Naive thymus-derived CD4-positive, alpha-beta T cell (primary cell): ENCODE measurements at regions not wholly inside any gene's neighbourhood (a gene's known extent, or its start where the extent isn't known, plus 50 kb on each side); places are given as distances from the start of the nearest gene placed in this dataset.
"Not testable (repeated sequence)": the region's sequence is repeated elsewhere in the genome, so short reads cannot be mapped to it uniquely, and the experiment has no call there.

ENCODE experiments used
- ATAC-seq: fragments of 150-1000 bp; cut with Tn5 transposase; 2 replicates; pipeline ENCODE4 v1.10.0; 2021; ENCODE audit warnings: mild to moderate bottlenecking, moderate library complexity
- CTCF ChIA-PET: fragments of 350-600 bp; sonication (Branson Sonifier 250); formaldehyde crosslinking; loops from one replicate; lab custom pipeline; 2021; ENCODE audit warnings: antibody characterized with exemption; lab: Charles Lee
- POLR2A ChIA-PET: fragments of 350-600 bp; sonication (Branson Sonifier 250); formaldehyde crosslinking; loops from one replicate; lab custom pipeline; 2021; ENCODE audit warnings: antibody characterized with exemption, inconsistent platforms; lab: Charles Lee
- DNase-seq, 9 donors: peaks; one replicate each; pipeline versions ENCODE4 v3.0.0 to v3.0.0-alpha.2; 2020 to 2022; ENCODE audit warnings: mixed read lengths in 1 of 9
- H3K27ac ChIP-seq: one replicate; pipeline ENCODE4 v1.7.0; 2013; ENCODE audit warnings: mild to moderate bottlenecking, low read depth, low read length, moderate library complexity
- H3K27me3 ChIP-seq, 2 donors: one replicate each; pipeline ENCODE4 v1.7.0; 2013; ENCODE audit warnings: low read length in 2 of 2, mild to moderate bottlenecking in 2 of 2, moderate library complexity in 2 of 2; ENCODE audit not compliant: control insufficient read depth in 2 of 2, insufficient read depth in 2 of 2
- H3K36me3 ChIP-seq, 3 experiments: 1 replicate in 2 of 3; 2 replicates in 1 of 3; pipeline ENCODE4 v1.7.0; 2013; ENCODE audit warnings: low read length in 3 of 3, mild to moderate bottlenecking in 3 of 3, moderate library complexity in 1 of 3; ENCODE audit not compliant: insufficient read depth in 3 of 3, control insufficient read depth in 2 of 3
- H3K4me1 ChIP-seq, 2 donors: one replicate each; pipeline ENCODE4 v1.7.0; 2013; ENCODE audit warnings: low read length in 2 of 2, mild to moderate bottlenecking in 2 of 2, moderate library complexity in 1 of 2; ENCODE audit not compliant: control insufficient read depth in 2 of 2, insufficient read depth in 2 of 2
- H3K4me3 ChIP-seq: 2 replicates; pipeline ENCODE4 v1.7.0; 2013; ENCODE audit warnings: mild to moderate bottlenecking, low read length
- H3K9me3 ChIP-seq, 3 experiments: 1 replicate in 2 of 3; 2 replicates in 1 of 3; pipeline ENCODE4 v1.7.0; 2013; ENCODE audit warnings: low read length in 3 of 3; ENCODE audit not compliant: control insufficient read depth in 2 of 3
- H3K27ac Mint-ChIP-seq, 9 donors: one replicate each; pipeline ENCODE4 v1.8.0; 2020 to 2022; ENCODE audit warnings: mixed read lengths in 9 of 9, mild to moderate bottlenecking in 8 of 9, moderate library complexity in 5 of 9, inconsistent platforms in 2 of 9
- H3K27me3 Mint-ChIP-seq, 5 donors: one replicate each; pipeline ENCODE4 v1.8.0; 2021 to 2022; ENCODE audit warnings: mixed read lengths in 5 of 5, mild to moderate bottlenecking in 1 of 5
- H3K36me3 Mint-ChIP-seq, 5 donors: one replicate each; pipeline ENCODE4 v1.8.0; 2020 to 2022; ENCODE audit warnings: mixed read lengths in 5 of 5, mild to moderate bottlenecking in 3 of 5, inconsistent platforms in 1 of 5
- H3K4me1 Mint-ChIP-seq, 7 donors: one replicate each; pipeline ENCODE4 v1.8.0; 2020 to 2022; ENCODE audit warnings: mixed read lengths in 7 of 7, mild to moderate bottlenecking in 3 of 7, inconsistent platforms in 1 of 7
- H3K4me3 Mint-ChIP-seq, 10 donors: one replicate each; pipeline ENCODE4 v1.8.0; 2020 to 2022; ENCODE audit warnings: mild to moderate bottlenecking in 10 of 10, mixed read lengths in 10 of 10, moderate library complexity in 6 of 10, inconsistent platforms in 2 of 10
- H3K9me3 Mint-ChIP-seq, 11 donors: one replicate each; pipeline ENCODE4 v1.8.0; 2020 to 2022; ENCODE audit warnings: mixed read lengths in 11 of 11, mild to moderate bottlenecking in 4 of 11, inconsistent platforms in 1 of 11, moderate library complexity in 1 of 11
- intact Hi-C, 2 donors: fragments of 100-400 bp; cut with micrococcal nuclease; formaldehyde crosslinking; loops; one replicate each; pipeline ENCODE4 v1.15.1; 2023

DNA sequence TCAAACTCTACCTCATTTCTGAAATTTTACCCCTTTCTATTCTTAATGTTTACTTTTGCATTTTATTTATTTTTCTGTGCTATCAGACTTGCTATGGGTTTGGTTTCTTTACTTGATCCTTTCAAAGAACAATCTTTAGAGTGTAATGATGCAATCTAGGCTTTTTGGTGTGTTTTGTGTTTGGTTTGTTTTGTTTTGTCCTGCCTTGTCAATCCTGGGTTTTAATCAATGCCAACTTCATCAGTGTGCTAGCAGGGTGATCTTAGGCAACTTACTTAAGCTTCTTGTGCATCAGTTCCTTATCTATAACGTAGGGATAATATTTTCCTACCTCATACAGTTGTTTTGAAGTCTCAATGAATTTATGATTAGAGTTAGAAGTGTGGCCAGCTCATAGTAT, 350.4 kb downstream of the NR4A2 start:
- H3K27me3 ChIP-seq: no peaks in the 10 kb centered on the region
- no peaks in the 10 kb centered on the region for H3K4me1 ChIP-seq
- Mint-ChIP-seq H3K4me3 (no peak overlapping the region), H3K27me3 (peaks cover 0 to 6% (median 0%) of the 10 kb centered on the region in 5 donors), H3K36me3 (no peaks in the 10 kb centered on the region), H3K27ac (no peak overlapping the region), H3K4me1 (peaks cover 0 to 2% (median 0%) of the 10 kb centered on the region in 7 donors), H3K9me3 (no peaks in the 10 kb centered on the region)
- ChIA-PET POLR2A (no interaction called here), CTCF (no interaction called here)
- ATAC-seq (no peak), DNase-seq (no peak)
- intact Hi-C loops: no loop called here
- no peaks in the 10 kb centered on the region for H3K36me3 ChIP-seq
- H3K27ac ChIP-seq: no peak overlapping the region
- H3K9me3 ChIP-seq: no peaks in the 10 kb centered on the region
- no peak overlapping the region for H3K4me3 ChIP-seq

GRCh38 chr2:155980941-155981560, 351.5 kb downstream of the NR4A2 start:
- peaks cover 0 to 6% (median 0%) of the 10 kb centered on the region in 5 donors for H3K27me3 Mint-ChIP-seq
- H3K4me1 Mint-ChIP-seq: peaks cover 0 to 2% (median 0%) of the 10 kb centered on the region in 7 donors
- no peaks in the 10 kb centered on the region for H3K36me3 Mint-ChIP-seq
- CTCF ChIA-PET: no interaction called here
- Histone ChIP-seq H3K4me1 (no peaks in the 10 kb centered on the region), H3K27ac (no peak overlapping the region), H3K27me3 (no peaks in the 10 kb centered on the region), H3K36me3 (no peaks in the 10 kb centered on the region), H3K9me3 (no peaks in the 10 kb centered on the region), H3K4me3 (no peak overlapping the region)
- H3K4me3 Mint-ChIP-seq: no peak overlapping the region
- DNase-seq (no peak), ATAC-seq (no peak)
- intact Hi-C loops: no loop called here
- POLR2A ChIA-PET: no interaction called here
- H3K27ac Mint-ChIP-seq: no peak overlapping the region
- H3K9me3 Mint-ChIP-seq: no peaks in the 10 kb centered on the region

GRCh38 chr2:155975734-155976133, 356.8 kb downstream of the NR4A2 start:
- ChIA-PET CTCF (no interaction called here), POLR2A (no interaction called here)
- Histone ChIP-seq H3K36me3 (no peaks in the 10 kb centered on the region), H3K4me3 (no peak overlapping the region), H3K27me3 (no peaks in the 10 kb centered on the region), H3K4me1 (no peaks in the 10 kb centered on the region), H3K9me3 (no peaks in the 10 kb centered on the region), H3K27ac (no peak overlapping the region)
- peaks cover 0 to 3% (median 0%) of the 10 kb centered on the region in 11 donors for H3K9me3 Mint-ChIP-seq
- peaks cover 0 to 5% (median 0%) of the 10 kb centered on the region in 5 donors for H3K27me3 Mint-ChIP-seq
- no peak overlapping the region for H3K27ac Mint-ChIP-seq
- no peaks in the 10 kb centered on the region for H3K36me3 Mint-ChIP-seq
- intact Hi-C loops: no loop called here
- DNase-seq (no peak), ATAC-seq (no peak)
- H3K4me3 Mint-ChIP-seq: no peak overlapping the region
- no peaks in the 10 kb centered on the region for H3K4me1 Mint-ChIP-seq

DNA sequence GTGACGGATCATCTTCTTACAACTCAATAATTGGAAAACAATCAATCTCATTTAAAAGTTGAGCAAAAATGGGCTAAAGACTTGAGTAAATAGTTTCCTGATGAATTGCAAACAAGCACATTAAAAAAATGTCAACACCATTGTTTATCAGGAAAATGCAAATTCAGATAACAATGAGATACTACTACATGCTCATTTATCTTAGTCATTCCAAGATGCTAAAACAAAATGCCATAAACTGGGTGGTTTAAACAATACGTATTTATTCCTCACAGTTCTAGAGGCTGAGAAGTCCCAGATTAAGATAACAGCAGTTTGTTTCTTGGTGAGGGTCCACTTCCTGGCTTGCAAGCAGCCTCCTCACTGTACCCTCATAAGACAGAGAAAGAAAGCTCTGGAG, 359.6 kb downstream of the NR4A2 start:
- POLR2A ChIA-PET: no interaction called here
- intact Hi-C loops: no loop called here
- no peak for ATAC-seq
- no peak overlapping the region for H3K27ac ChIP-seq
- no peaks in the 10 kb centered on the region for H3K27me3 ChIP-seq
- no peaks in the 10 kb centered on the region for H3K4me1 ChIP-seq
- H3K4me3 Mint-ChIP-seq: no peak overlapping the region
- no peak for DNase-seq
- no peaks in the 10 kb centered on the region for H3K36me3 Mint-ChIP-seq
- no peaks in the 10 kb centered on the region for H3K36me3 ChIP-seq
- H3K9me3 ChIP-seq: no peaks in the 10 kb centered on the region
- H3K4me3 ChIP-seq: no peak overlapping the region
- peaks cover 0 to 4% (median 0%) of the 10 kb centered on the region in 5 donors for H3K27me3 Mint-ChIP-seq
- H3K27ac Mint-ChIP-seq: no peak overlapping the region
- H3K4me1 Mint-ChIP-seq: no peaks in the 10 kb centered on the region
- CTCF ChIA-PET: no interaction called here
- peaks cover 0 to 3% (median 0%) of the 10 kb centered on the region in 11 donors for H3K9me3 Mint-ChIP-seq

GRCh38 chr2:155966064-155966471, 366.5 kb downstream of the NR4A2 start:
- H3K9me3 Mint-ChIP-seq, intact Hi-C loops, H3K27me3 ChIP-seq, POLR2A ChIA-PET, H3K27ac Mint-ChIP-seq, H3K27ac ChIP-seq, H3K27me3 Mint-ChIP-seq, H3K36me3 Mint-ChIP-seq, H3K4me1 ChIP-seq, H3K4me3 ChIP-seq, H3K4me1 Mint-ChIP-seq, H3K4me3 Mint-ChIP-seq, H3K36me3 ChIP-seq, DNase-seq, CTCF ChIA-PET, ATAC-seq, H3K9me3 ChIP-seq: not testable (repeated sequence)

DNA sequence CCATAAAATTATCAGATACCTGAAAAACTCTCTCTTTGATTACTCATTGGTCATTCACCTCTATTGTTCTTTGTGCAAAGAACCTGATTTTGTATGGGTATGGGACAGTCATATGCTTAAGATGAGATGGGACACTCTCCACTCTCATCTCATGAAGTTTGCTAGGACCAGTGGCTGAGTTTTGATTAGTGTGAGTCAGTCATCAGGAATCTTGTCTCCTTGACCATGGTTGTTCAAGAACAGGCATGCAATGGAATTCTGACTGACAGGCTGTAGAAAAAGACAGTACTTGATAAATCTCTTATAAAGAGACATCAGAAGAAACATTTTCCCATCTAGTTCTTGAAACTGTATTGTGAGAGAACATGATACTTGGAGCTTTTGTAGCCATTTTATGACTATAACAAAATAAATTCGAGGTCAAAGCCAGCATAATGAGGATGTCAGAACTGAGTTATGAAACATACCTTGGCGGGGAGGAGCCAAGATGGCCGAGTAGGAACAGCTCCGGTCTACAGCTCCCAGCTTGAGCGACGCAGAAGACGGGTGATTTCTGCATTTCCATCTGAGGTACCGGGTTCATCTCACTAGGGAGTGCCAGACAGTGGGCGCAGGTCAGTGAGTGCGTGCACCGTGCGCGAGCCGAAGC, 367.0 kb downstream of the NR4A2 start:
- ChIA-PET POLR2A (no interaction called here), CTCF (no interaction called here)
- intact Hi-C loops: no loop called here

GRCh38 chr2:155961641-155962040, 370.9 kb downstream of the NR4A2 start:
- Histone ChIP-seq H3K36me3 (no peaks in the 10 kb centered on the region), H3K27ac (no peak overlapping the region), H3K27me3 (no peaks in the 10 kb centered on the region), H3K4me3 (no peak overlapping the region), H3K9me3 (no peaks in the 10 kb centered on the region), H3K4me1 (no peaks in the 10 kb centered on the region)
- Mint-ChIP-seq H3K27me3 (peaks cover 0 to 4% (median 0%) of the 10 kb centered on the region in 5 donors), H3K4me1 (no peaks in the 10 kb centered on the region), H3K36me3 (no peaks in the 10 kb centered on the region), H3K9me3 (no peaks in the 10 kb centered on the region), H3K27ac (no peak overlapping the region), H3K4me3 (no peak overlapping the region)
- intact Hi-C loops: no loop called here
- DNase-seq: no peak
- POLR2A ChIA-PET: no interaction called here
- ATAC-seq: no peak
- CTCF ChIA-PET: no interaction called here

More for the DNA sequence above, 367.0 kb downstream of the NR4A2 start:
- H3K9me3 ChIP-seq: no peaks in the 10 kb centered on the region
- Mint-ChIP-seq H3K4me3 (no peak overlapping the region), H3K4me1 (no peaks in the 10 kb centered on the region), H3K27me3 (peaks cover 0 to 4% (median 0%) of the 10 kb centered on the region in 5 donors), H3K27ac (no peak overlapping the region), H3K36me3 (no peaks in the 10 kb centered on the region), H3K9me3 (no peaks in the 10 kb centered on the region)
- H3K36me3 ChIP-seq: no peaks in the 10 kb centered on the region
- DNase-seq (no peak), ATAC-seq (no peak)
- no peaks in the 10 kb centered on the region for H3K4me1 ChIP-seq
- no peaks in the 10 kb centered on the region for H3K27me3 ChIP-seq
- H3K4me3 ChIP-seq: no peak overlapping the region
- no peak overlapping the region for H3K27ac ChIP-seq
